ENCODE measurements at regions not wholly inside any gene's neighbourhood (a gene's known extent, or its start where the extent isn't known, plus 50 kb on each side); places are given as distances from the start of the nearest gene placed in this dataset.

DNA sequence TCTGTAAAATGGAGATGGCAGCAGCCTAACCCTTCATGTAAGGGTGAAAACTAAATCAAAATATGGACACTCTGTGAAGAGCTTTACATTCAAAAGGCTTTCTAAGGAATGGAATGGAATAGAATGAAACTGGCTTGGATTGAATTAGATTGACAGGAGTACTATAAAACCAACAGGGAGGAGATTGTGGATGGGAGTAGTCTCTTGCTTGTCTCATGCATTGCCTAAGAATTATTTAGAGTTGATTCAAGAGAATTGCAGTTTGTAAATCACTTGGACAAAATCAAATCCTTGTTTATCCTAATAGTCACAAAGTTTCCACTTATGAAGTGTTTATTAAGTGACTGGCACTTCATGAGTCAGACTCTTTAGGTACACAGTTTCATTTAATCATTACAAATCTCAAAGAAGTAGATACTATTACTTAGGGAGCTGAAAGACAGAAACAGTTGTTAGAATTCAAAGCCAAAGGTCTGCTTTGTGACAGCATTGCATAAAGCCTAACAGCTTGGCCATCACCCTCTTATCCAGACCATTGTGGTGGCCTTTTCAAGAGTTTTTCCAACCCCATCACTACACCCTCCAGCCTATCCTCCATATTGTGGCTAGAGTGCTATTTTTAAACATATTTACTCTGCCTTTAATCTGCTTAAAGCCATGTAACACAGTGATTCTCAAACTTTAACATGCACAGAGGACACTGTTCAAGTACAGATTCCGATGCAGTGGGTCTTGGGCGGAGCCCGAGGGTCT, 91.9 kb upstream of the GHITM start:
- no peak for DNase-seq (ENCODE audit: low read depth)

DNA sequence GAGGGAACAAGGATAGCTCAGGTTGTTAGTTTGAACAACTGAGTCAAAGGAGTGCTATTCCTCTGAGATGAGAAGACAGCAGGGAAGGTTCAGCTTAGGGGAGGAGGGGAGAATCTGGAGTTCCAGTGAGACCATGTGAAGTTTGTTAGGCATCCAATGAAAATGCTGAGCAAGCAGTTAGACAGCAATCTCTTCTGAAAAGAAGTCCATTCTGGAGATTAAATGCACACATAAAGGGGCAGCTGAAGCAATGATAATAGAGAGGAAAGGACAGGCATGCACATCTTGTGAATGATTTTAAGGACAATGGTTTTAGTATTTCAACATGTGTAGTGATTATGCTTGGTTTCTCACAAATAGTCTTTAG, 89.7 kb upstream of the GHITM start:
- no peak for DNase-seq (ENCODE audit: low read depth)

DNA sequence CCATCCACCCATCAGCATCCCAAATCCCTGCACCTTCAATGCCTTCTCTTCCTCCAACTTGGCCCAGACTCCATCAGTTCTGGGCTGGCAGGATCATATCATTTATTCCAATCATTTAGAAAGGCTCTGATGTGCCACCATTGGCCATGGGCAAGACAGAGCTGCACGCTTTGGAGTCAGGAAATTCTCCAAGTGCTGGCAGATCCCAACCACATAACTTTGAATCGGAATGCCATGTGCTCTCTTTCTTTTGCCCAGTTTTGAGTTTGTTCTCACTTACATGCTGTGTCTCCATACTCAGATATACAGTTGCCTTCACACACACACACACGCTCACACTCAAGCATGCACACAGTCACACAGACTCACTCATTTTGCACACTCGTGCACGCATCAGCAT, 85.7 kb upstream of the GHITM start:
- no peak for DNase-seq (ENCODE audit: low read depth)

DNA sequence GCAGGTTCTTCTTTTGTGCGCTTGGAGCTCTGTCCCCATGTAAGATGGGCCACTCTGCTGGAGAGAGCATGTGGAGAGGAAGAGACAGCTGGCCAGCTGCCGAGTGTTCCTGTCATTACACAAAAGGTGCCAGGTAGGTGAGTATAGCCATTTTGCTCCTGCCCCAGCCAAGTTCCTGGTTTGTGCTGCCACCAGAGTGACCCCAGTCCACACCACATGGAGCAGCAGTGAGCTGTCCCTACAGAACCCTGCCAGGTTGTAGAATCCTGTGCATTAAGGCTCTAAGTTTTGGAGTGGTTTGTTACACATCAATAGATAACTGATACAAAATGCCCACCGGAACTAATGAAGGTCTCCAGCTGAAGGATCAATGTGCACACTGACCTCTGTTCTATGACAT, 84.6 kb upstream of the GHITM start:
- DNase-seq (ENCODE audit: low read depth) = no peak

DNA sequence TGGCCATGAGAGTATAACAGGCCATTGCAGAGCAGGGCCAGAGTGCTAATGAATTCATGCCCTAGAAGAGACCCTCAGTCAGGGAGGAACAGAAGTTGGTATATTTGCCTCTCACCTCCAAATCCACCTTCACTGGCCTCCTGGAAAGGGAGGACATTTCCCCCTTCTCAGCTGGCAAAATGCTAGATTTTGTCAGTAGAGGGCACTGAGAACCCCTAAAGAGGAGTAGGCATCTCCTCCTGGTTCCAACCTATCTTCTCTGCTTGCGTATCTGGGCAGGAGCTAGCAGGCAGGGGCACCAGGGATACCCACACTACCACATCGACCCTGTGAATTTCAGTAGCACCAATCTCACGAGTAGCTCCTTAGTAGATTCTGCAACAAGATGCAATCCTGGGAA, 79.8 kb upstream of the GHITM start:
- no peak for DNase-seq (ENCODE audit: low read depth)

DNA sequence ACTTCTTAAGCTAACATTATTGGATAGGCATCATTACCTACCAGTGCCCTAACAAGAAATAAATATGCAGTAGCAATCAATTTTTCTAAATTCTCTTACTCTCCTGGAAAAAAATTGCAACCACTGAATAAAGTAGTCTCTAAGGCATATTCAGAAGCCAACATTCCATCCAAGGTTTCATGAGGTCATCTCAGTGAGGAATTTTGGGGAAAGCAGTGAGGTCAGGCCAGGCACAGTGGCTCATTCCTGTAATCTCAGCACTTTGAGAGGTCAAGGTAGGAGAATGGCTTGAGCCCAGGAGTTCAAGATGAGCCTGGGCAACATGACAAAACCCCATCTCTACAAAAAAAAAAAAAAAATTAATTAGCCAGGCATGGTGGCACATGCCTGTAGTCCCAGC, 75.9 kb upstream of the GHITM start:
- DNase-seq (ENCODE audit: low read depth) = no peak

DNA sequence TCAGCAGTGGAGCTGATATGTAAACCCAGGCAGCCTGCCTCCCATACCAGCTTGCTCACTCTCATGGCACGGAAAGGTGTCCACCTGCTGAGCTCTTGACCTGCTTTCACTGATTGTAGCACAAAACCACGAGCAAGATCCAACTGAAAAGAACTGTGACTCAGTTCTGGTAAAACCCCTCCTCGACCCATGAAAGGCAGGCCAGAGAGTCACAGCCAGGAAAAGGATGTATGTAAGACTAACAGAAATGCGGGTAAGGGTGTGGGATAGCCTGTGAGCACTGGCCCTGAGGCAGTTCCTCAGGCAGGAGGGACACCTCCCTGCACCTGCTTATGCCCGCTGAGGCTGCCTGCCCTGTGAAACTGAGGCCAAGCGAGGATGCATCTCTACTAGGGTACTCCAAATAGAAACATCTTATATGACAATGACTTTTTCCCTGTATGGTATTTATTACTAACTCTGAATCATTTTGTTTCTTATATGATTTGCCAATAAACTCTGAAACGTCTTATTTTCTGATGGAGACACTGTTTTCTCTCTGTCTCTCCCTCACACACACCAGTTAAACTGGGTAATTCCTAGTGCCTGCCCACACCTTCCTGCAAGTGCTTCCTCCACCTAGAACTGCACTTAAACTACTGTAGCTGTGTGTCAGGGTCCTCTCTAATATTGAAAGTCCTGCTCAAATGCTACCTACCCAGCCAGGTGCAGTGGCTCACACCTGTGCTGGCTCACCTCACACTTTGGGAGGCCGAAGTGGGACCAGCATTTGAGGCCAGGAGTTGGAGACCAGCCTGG, 73.3 kb upstream of the GHITM start:
- no peak for DNase-seq (ENCODE audit: low read depth)

DNA sequence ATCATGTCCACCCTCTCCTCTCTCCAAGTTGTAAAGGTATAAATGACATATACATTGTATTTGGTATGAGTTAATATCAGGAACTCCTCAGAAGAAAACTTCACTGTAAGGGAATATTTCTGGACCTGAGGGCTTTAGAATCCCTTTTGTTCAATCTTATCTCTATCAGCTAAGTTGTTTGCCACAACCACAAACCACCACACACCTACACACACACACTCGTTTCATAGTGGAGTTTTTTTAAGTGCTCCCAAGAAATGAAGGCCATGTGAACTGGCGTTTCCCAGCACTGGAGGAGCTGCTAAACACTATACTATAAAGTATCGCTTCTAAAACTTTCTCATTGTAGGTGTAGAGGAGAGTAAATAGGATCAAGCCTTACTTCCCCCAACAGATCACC, 64.8 kb upstream of the GHITM start:
- DNase-seq (ENCODE audit: low read depth) = no peak

DNA sequence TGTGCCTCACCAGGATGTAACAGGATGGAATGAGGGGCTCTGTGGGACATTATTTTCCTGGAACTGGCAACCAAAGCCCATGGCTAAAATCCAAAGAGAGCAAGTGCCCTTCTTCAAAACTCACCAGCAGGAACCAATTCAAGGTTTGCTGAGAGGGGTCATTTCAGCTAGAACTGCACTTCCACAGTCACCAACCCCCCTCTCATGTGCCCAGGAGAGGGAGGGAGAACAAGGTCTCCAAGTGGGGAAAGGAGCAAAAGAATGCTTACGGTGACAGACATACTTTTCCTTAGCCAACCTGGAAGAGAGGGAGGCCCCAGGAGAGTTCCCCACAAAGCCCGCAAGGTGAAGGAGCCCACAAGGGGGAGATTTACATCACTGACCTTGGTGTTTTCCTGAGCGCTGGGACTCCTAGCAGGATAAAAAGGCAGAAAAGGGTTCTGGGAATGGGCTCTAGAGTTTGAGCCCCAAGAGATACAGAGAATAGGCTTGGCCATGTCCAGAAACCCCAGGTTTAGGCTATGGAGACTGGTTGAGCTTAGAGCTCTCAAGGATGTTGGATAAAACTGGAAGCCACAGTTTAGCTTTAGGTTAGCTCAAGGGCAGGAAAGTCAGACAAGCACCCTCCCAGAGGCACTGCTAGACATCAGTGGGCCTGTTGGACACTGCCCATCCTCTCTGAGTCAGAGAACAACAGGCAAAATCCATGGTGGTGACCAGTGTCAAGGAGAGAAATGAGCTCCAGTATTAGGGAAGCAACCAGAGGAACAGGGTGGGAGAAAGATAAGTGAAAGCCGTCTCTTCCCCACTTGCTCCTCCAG, 63.9 kb upstream of the GHITM start:
- DNase-seq (ENCODE audit: low read depth) = no peak

DNA sequence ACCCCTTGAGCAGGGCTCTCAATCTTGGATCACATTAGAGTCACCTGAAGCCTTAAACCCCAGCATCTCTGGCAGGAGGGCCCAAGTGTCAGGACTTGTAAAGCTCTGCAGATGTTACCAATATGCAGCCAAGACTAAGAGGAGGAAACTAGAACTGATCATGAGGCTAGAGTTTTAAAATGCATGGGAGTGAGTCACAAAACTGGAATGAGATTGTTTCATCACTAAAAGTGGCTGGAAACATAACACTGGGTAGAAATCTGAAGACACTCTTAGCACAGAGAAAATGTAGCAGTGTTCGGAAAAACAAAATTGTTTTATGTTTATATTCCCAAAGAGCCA, 63.3 kb upstream of the GHITM start:
- DNase-seq (ENCODE audit: low read depth) = no peak

DNA sequence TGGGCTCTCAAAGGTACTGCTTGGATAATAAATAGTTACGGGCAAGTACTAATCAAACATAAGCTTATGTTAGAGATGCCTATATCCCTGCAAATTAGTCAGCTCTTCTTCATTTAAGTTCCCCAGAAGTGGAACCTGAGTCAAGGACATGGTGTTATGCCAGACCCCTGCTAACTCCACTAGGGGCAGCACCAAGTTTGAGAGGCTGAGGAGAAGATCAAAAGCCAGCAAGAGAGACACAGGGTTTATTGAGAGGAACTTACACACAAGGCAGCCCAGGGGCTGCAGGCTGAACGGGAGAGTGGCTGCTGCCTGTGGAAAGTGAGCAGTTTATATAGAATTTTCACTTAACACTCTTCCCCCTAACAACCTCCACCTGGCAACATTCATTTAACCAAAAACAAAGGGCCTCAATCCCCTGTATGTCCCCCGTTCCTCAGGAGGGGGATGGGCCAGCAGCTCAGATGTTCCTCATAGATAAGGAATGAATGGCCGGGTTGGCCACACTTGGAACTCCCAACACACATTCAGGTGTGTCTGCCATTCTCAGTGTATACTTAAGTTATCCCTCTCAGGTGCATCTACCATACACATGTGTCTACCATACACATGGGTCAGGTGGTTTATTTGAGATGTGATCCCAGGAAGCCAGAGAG, 62.6 kb upstream of the GHITM start:
- no peak for DNase-seq (ENCODE audit: low read depth)

DNA sequence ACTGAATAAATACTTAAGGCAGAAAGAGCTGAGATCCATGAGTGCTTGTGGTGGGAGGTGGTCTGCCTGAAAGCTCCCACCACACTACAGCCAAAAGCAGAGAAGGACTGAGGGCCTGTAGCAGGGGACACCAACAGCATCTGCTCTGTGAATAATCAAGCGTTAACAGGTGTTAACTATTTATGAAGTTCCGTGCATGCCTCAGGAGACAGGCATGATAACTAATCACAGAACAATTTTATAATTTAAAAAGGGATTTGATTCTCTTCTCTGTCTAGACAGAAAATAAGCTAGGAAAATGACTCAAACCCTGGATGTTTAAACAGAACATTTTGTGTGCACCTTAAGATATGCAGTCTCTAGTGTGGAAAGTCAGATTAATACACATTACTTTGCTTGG, 61.5 kb upstream of the GHITM start:
- no peak for DNase-seq (ENCODE audit: low read depth)

DNA sequence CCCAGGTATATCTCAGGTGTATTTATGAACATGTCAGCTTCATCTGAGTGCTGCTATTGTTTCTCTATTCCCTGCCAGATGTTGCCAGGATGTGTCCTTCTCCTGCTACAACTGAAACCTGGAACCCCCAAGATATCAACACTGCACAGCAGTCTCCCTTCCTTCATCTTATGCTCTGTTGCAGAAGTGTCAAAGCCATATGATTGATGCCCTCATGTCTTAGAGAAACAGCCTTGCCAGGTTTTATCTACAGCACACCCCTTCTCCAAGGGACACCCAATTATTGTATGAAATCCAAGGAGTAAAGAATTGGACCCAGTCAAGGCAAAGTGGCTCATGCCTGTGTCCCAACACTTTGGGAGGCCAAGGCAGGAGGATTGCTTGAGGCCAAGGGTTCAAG, 60.5 kb upstream of the GHITM start:
- DNase-seq (ENCODE audit: low read depth) = no peak

DNA sequence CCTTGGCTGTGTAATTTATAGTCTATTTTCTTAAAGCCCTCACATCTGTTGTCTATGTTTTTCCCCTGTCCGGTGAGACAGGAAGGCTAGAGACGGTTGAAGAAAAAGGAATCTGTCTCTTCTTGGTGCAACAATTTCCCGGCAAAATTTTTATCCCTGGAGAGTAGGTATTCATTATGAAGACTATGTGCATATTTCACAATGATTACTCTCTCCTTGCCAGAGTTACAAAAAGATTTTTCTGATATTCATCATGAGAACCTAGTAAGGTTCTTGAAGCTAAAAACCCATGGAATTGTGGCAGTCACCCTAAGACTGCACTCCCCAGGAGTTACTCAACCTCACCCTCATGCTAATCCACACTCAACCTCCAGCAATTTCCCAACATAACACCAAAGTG, 55.0 kb upstream of the GHITM start:
- DNase-seq (ENCODE audit: low read depth) = no peak

DNA sequence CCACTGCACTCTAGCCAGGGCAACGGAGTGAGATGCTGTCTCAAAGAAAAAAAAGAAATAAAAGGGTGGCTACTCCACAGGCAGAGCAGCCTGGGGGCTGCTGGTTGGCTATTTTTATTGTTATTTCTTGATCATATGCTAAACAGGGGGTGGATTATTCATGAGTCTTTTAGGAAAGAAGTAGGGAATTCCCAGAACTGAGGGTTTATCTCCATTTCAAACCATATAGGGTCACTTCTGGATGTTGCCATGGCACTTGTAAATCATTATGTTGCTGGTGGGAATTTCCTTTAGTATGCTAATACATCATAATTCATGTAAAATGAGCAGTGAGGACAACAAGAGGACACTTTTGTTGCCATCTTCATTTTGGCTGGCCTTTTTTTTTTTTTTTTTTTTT, 52.1 kb upstream of the GHITM start:
- no peak for DNase-seq (ENCODE audit: low read depth)

DNA sequence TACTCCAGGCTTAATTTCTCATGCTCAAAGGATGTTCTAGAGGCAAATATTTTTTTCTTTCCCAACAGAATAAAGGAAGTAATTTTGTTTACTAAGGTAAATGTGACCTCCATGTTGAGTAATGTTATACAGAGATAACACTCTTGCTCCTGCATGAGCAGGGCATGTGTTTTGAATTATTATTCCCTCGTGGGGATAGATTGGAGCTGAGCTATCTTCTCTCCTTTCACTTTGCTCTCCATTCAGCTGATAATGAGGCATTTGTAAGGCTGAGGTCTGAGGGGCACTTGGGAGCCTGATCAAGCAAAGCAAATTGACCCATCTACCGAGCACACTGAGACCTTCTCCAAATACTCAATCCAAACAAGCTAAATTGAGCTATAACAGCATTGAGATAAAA, 50.7 kb upstream of the GHITM start:
- DNase-seq (ENCODE audit: low read depth) = no peak

DNA sequence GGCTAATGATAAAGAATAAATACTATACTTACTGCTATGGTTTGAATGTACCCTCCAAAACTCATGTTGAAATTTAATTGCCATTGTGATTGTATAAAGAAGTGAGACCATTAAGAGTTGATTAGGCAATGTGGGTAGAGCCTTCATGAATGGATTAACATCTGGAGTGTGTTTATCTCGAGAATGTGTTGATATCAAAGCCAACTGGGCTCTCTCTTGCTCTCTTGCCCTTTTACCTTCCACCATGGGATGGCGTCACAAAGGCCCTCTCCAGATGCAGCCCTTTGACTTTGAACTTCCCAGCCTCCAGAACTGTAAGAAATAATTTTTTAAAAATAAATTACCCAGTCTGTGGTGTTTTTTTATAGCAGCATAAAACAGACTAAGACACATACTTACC, 50.1 kb upstream of the GHITM start:
- DNase-seq (ENCODE audit: low read depth) = no peak
